A673 (cell line): ENCODE measurements at regions not wholly inside any gene's neighbourhood (a gene's known extent, or its start where the extent isn't known, plus 50 kb on each side); places are given as distances from the start of the nearest gene placed in this dataset.

ENCODE experiments used
- BruUV-seq: library from RNA; stranded (reverse); fragments of 400-500 nt; replicated peaks from 2 replicates; lab custom pipeline; 2021; lab: Mats Ljungman, UMichigan
- CTCF ChIA-PET: fragments of 300-600 bp; sonication (Branson Sonifier 250); formaldehyde crosslinking; loops from one replicate; lab custom pipeline; 2022; ENCODE audit warnings: antibody characterized with exemption; lab: Charles Lee
- POLR2A ChIA-PET: fragments of 300-600 bp; sonication (Branson Sonifier 250); formaldehyde crosslinking; loops from one replicate; lab custom pipeline; 2022; ENCODE audit warnings: antibody characterized with exemption; ENCODE audit not compliant: low non-redundant PET; lab: Charles Lee
- DNase-seq: peaks from one replicate; pipeline ENCODE4 v3.0.0-alpha.2; 2015; ENCODE audit warnings: low spot score
- H3K27ac ChIP-seq: fragments of 200-600 bp; sonication (generic); 2 replicates; pipeline ENCODE4 v1.5.1; 2016; ENCODE audit warnings: mixed run types, low read depth, mild to moderate bottlenecking, mixed read lengths, antibody characterized with exemption, low read length; ENCODE audit not compliant: poor library complexity, severe bottlenecking
- H3K27me3 ChIP-seq: fragments of 200-600 bp; sonication (generic); replicated peaks from 2 replicates; pipeline ENCODE4 v1.6.1; 2017; ENCODE audit warnings: mixed run types, low read depth, mild to moderate bottlenecking, mixed read lengths, antibody characterized with exemption, low read length; ENCODE audit not compliant: insufficient read depth, poor library complexity
- H3K36me3 ChIP-seq: fragments of 200-600 bp; sonication (generic); 2 replicates; pipeline ENCODE4 v1.6.1; 2016; ENCODE audit warnings: mixed run types, mild to moderate bottlenecking, mixed read lengths, antibody characterized with exemption, low read length; ENCODE audit not compliant: insufficient read depth, poor library complexity, severe bottlenecking
- H3K4me1 ChIP-seq: fragments of 200-600 bp; sonication (generic); 2 replicates; pipeline ENCODE4 v1.6.1; 2017; ENCODE audit warnings: mixed run types, mild to moderate bottlenecking, mixed read lengths, antibody characterized with exemption, low read length; ENCODE audit not compliant: insufficient read depth, poor library complexity, severe bottlenecking
- H3K4me3 ChIP-seq: fragments of 200-600 bp; sonication (generic); 2 replicates; pipeline ENCODE4 v1.5.1; 2016; ENCODE audit warnings: low read depth, mixed run types, mild to moderate bottlenecking, mixed read lengths, low read length; ENCODE audit not compliant: poor library complexity, severe bottlenecking
- H3K9me3 ChIP-seq: fragments of 200-600 bp; sonication (generic); 2 replicates; pipeline ENCODE4 v1.6.1; 2016; ENCODE audit warnings: mixed run types, low read depth, mild to moderate bottlenecking, mixed read lengths, antibody characterized with exemption, low read length; ENCODE audit not compliant: poor library complexity, severe bottlenecking
- EZH2 ChIP-seq: fragments of 200-600 bp; sonication (generic); IDR thresholded peaks from 2 replicates; pipeline ENCODE4 v1.6.1; 2017; ENCODE audit warnings: borderline replicate concordance, low read depth, mild to moderate bottlenecking, mixed read lengths, antibody characterized with exemption, low read length; ENCODE audit not compliant: poor library complexity, severe bottlenecking
- intact Hi-C: fragments of 100-400 bp; cut with micrococcal nuclease; formaldehyde crosslinking; loops from one replicate; pipeline ENCODE4 v1.10.0; 2022; ENCODE audit not compliant: unreplicated experiment
- TF ChIP-seq, protein P1 (sequence below): fragments of 300-800, 200-600 bp; sonication (generic); conservative IDR thresholded peaks from 2 replicates; pipeline ENCODE4 v1.5.1; 2017; ENCODE audit warnings: low read depth, mild to moderate bottlenecking, antibody characterized with exemption, low read length, moderate library complexity, mixed read lengths

DNA sequence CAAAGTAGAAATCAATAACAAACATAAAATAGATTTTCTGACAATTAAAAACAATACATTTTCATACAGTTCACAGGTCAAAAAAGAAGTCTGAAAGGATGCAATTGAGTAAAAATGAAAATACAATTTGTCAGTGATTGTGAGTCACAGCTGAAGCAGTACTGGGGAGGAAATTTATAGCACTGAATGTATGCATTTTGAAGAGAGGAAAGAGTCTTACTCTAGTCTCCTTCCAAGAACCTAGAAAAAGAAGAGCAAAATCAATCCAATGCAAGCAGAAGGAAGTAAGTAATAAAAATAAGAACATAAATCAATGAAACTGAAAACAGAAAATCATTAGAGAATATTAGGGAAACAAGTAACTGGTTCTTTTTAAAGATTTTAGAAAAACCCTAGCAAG lies 507.2 kb upstream of the IGFBP3 start:
- POLR2A ChIA-PET = no interaction called here
- Histone ChIP-seq H3K4me1 (no peaks in the 10 kb centered on the region), H3K4me3 (no peak overlapping the region), H3K27me3 (no peaks in the 10 kb centered on the region), H3K27ac (no peak overlapping the region), H3K36me3 (no peaks in the 10 kb centered on the region), H3K9me3 (no peaks in the 10 kb centered on the region)
- no TSS peak for BruUV-seq
- no peak for DNase-seq
- intact Hi-C loops = no loop called here
- CTCF ChIA-PET = no interaction called here
- TF ChIP-seq EZH2 = no peak
- TF ChIP-seq, protein P1, sequence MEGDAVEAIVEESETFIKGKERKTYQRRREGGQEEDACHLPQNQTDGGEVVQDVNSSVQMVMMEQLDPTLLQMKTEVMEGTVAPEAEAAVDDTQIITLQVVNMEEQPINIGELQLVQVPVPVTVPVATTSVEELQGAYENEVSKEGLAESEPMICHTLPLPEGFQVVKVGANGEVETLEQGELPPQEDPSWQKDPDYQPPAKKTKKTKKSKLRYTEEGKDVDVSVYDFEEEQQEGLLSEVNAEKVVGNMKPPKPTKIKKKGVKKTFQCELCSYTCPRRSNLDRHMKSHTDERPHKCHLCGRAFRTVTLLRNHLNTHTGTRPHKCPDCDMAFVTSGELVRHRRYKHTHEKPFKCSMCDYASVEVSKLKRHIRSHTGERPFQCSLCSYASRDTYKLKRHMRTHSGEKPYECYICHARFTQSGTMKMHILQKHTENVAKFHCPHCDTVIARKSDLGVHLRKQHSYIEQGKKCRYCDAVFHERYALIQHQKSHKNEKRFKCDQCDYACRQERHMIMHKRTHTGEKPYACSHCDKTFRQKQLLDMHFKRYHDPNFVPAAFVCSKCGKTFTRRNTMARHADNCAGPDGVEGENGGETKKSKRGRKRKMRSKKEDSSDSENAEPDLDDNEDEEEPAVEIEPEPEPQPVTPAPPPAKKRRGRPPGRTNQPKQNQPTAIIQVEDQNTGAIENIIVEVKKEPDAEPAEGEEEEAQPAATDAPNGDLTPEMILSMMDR = no peak

DNA sequence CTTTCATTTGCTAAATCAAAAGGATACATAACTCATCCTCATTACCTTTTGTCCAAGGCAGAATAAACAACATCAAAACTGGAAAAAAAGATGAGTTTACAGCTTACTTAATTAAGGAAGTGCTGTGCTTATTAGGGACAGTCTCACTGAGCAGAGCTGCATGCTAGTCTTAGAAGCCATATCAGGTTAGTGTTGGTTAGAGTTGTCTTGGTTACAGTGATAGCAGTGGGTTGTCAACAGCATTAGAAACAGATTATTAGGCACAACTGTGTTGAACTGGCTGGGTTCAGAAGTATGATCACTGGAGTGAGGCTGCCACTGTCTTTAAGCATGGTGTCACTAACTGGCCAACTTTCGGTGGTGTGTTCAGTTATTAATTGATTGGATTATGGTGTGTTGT lies 503.9 kb upstream of the IGFBP3 start:
- intact Hi-C loops = no loop called here
- TF ChIP-seq, protein P1 = no peak

DNA sequence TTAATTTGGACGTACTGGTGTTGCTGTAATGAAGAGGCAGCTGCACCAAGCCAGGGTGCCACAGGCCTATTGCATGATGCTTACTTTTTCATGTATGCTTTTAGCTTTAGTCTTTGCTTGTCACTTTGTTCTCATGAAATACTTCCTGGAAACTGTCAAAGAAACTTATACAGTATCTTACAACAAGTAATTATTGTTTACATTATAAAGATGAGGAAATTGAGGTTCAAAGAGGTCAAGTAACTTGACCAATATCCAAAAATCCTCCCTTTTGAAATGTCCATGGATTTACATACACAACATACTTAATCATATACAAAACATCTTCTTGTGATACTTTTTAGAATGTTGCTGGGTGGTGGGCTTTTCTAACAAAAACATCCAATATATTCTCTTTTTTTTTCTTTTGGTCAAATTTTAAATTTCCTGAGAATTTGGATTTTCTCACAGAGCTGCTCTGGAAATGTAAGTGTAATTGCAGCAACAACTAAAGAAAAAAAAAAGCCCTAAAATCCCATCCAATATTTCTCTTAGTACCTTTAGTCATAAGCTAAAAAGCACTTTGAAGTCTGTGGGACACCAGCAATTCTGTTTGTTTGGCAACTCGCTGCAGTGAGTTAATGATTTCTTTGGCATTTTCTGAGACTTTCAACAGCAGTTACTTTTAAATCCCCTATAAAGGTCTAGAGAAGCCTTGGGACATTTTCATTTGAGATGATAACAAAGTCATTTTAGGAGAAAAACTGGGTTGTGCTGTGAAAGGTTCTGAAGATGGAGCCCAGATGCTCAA lies 500.6 kb upstream of the IGFBP3 start:
- no peaks in the 10 kb centered on the region for H3K36me3 ChIP-seq
- TF ChIP-seq EZH2 = no peak
- TF ChIP-seq, protein P1 = no peak
- H3K4me1 ChIP-seq = no peaks in the 10 kb centered on the region
- ChIA-PET CTCF (no interaction called here), POLR2A (no interaction called here)
- H3K27ac ChIP-seq = no peak overlapping the region
- peaks cover 6% of the 10 kb centered on the region for H3K9me3 ChIP-seq
- intact Hi-C loops = no loop called here
- H3K27me3 ChIP-seq = no peaks in the 10 kb centered on the region
- DNase-seq = no peak
- no peak overlapping the region for H3K4me3 ChIP-seq
- no TSS peak for BruUV-seq

More for the DNA sequence above, 503.9 kb upstream of the IGFBP3 start:
- Histone ChIP-seq H3K4me3 (no peak overlapping the region), H3K36me3 (no peaks in the 10 kb centered on the region), H3K27me3 (no peaks in the 10 kb centered on the region), H3K27ac (no peak overlapping the region), H3K4me1 (no peaks in the 10 kb centered on the region), H3K9me3 (no peaks in the 10 kb centered on the region)
- ChIA-PET CTCF (no interaction called here), POLR2A (no interaction called here)
- no peak for DNase-seq
- no TSS peak for BruUV-seq
